ENCODE measurements at regions not wholly inside any gene's neighbourhood (a gene's known extent, or its start where the extent isn't known, plus 50 kb on each side); places are given as distances from the start of the nearest gene placed in this dataset.

DNA sequence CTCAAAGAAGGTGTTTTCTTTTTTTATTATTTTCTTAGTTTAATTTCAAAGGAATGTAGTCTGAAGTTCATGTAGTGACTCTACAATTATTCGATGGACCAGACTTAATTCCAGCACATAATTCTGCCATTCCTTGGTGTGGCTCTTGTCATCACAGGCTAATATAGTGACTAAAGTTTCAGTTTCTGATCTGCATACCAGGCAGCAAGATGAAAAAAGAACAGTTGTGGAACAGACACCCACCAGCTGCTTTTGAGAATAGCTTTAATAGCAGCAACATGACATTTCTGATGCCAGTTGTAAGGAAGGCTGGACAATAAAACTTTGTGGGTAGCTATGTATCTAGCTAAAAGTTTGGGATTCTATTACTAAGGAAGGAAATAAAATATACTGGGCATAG is 676.3 kb upstream of the GRAMD2B start:
- ATAC-seq = no peak
- H3K27ac ChIP-seq (ENCODE audit: low read length) = no peak overlapping the region
- CTCF ChIA-PET = no interaction called here

DNA sequence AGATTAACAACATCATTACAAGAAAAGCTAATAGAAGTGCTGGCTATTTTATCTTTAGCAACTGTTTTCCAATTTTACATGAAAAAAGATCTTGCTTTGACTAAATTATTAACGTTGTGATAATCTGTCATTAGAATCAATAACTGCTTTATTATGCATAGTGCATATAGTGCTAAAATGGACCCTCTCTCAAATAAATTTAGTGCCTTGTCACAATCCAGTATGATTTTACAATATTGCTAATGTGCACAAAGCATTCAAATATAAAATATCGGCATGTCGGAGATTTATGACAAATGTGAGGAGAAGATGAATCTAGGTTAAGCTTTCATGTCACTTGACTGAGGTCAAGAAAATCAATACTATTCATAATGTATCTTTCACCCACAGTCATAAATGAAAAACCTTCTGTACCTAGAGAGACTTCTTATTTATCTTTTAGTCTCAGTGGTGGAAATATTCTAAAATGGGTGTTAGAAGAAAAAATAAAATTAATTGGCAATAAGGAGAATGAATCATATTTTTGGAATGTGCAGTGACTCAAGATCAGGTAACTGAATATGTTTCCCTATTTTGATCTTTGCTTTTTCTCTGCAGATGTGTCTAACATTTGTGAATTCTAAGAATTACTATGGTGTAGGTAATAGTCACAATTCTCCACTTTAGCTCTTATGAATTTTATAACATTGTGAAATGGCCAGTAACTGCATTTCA is 672.9 kb upstream of the GRAMD2B start:
- Histone ChIP-seq H3K79me2 (ENCODE audit: low read length) (no peaks in the 10 kb centered on the region), H2AFZ (ENCODE audit: low read length) (no peak overlapping the region), H3K36me3 (ENCODE audit: low read depth, low read length) (no peaks in the 10 kb centered on the region), H3K9ac (ENCODE audit: low read length) (no peak overlapping the region), H3F3A (ENCODE audit: low read length, unreplicated experiment) (no peaks in the 10 kb centered on the region), H3K9me3 (ENCODE audit: low read length) (no peaks in the 10 kb centered on the region), H3K4me3 (ENCODE audit: low read length) (no peak overlapping the region), H3K27ac (ENCODE audit: low read length) (no peak overlapping the region), H3K9me2 (replicated peaks; ENCODE audit: low read length) (no peaks in the 10 kb centered on the region), H3K4me1 (ENCODE audit: insufficient read depth, low read length) (peaks cover 14% of the 10 kb centered on the region), H4K20me1 (ENCODE audit: low read length) (no peaks in the 10 kb centered on the region), H3K27me3 (ENCODE audit: low read length) (no peaks in the 10 kb centered on the region), H3K4me2 (ENCODE audit: low read length) (0 out of 2 replicates have a peak overlapping the region, but pooled peaks have one; percentile 26)
- peak; percentile 37; the same call in 1 of the 2 replicates for ATAC-seq
- ChIA-PET CTCF (no interaction called here), POLR2A (ENCODE audit: unreplicated experiment) (no interaction called here)
- peak; percentile 34 for DNase-seq
- TF ChIP-seq, protein P1, sequence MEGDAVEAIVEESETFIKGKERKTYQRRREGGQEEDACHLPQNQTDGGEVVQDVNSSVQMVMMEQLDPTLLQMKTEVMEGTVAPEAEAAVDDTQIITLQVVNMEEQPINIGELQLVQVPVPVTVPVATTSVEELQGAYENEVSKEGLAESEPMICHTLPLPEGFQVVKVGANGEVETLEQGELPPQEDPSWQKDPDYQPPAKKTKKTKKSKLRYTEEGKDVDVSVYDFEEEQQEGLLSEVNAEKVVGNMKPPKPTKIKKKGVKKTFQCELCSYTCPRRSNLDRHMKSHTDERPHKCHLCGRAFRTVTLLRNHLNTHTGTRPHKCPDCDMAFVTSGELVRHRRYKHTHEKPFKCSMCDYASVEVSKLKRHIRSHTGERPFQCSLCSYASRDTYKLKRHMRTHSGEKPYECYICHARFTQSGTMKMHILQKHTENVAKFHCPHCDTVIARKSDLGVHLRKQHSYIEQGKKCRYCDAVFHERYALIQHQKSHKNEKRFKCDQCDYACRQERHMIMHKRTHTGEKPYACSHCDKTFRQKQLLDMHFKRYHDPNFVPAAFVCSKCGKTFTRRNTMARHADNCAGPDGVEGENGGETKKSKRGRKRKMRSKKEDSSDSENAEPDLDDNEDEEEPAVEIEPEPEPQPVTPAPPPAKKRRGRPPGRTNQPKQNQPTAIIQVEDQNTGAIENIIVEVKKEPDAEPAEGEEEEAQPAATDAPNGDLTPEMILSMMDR (conservative IDR thresholded peaks at IDR 0.05; ENCODE audit: low read depth, low read length) = no peak
- TF ChIP-seq EZH2phosphoT487 (IDR thresholded peaks at IDR 0.05; ENCODE audit: borderline replicate concordance, low read length) = no peak
- no peak for TF ChIP-seq EZH2 (IDR thresholded peaks at IDR 0.05; ENCODE audit: low read length, unreplicated experiment)
- no TSS peak for BruUV-seq (replicated peaks)
- intact Hi-C loops (cut with micrococcal nuclease) = no loop called here

More for the DNA sequence above, 676.3 kb upstream of the GRAMD2B start:
- Histone ChIP-seq H3K79me2 (ENCODE audit: low read length) (no peaks in the 10 kb centered on the region), H4K20me1 (ENCODE audit: low read length) (no peaks in the 10 kb centered on the region), H3K9me2 (replicated peaks; ENCODE audit: low read length) (no peaks in the 10 kb centered on the region), H3K4me1 (ENCODE audit: insufficient read depth, low read length) (peaks cover 14% of the 10 kb centered on the region), H3K36me3 (ENCODE audit: low read depth, low read length) (no peaks in the 10 kb centered on the region), H3F3A (ENCODE audit: low read length, unreplicated experiment) (no peaks in the 10 kb centered on the region), H3K4me2 (ENCODE audit: low read length) (no peak overlapping the region), H3K9ac (ENCODE audit: low read length) (no peak overlapping the region), H2AFZ (ENCODE audit: low read length) (no peak overlapping the region), H3K4me3 (ENCODE audit: low read length) (no peak overlapping the region), H3K27me3 (ENCODE audit: low read length) (no peaks in the 10 kb centered on the region), H3K9me3 (ENCODE audit: low read length) (no peaks in the 10 kb centered on the region)
- BruUV-seq (replicated peaks) = no TSS peak
- DNase-seq = no peak
- POLR2A ChIA-PET (ENCODE audit: unreplicated experiment) = no interaction called here
- no peak for TF ChIP-seq EZH2 (IDR thresholded peaks at IDR 0.05; ENCODE audit: low read length, unreplicated experiment)
- TF ChIP-seq, protein P1 (conservative IDR thresholded peaks at IDR 0.05; ENCODE audit: low read depth, low read length) = no peak
- TF ChIP-seq EZH2phosphoT487 (IDR thresholded peaks at IDR 0.05; ENCODE audit: borderline replicate concordance, low read length) = no peak
- intact Hi-C loops (cut with micrococcal nuclease) = no loop called here

DNA sequence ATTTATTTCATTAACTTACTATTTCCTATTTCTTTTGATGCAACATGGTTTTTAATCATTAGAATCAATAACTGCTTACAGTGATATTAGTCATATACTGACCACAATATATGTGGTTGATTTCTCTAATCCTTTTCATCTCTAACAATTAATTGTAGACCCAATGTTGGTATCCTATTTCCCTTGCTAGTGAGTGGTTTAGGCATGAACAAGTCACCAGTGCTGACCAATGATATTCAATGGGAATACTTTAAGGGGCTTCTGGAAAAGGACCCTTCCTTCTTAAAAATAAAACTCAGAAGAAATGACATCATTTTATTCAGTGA is 672.4 kb upstream of the GRAMD2B start:
- Histone ChIP-seq H3K9ac (ENCODE audit: low read length) (no peak overlapping the region), H3K27ac (ENCODE audit: low read length) (no peak overlapping the region), H3F3A (ENCODE audit: low read length, unreplicated experiment) (no peaks in the 10 kb centered on the region), H3K36me3 (ENCODE audit: low read depth, low read length) (no peaks in the 10 kb centered on the region), H2AFZ (ENCODE audit: low read length) (no peak overlapping the region), H3K79me2 (ENCODE audit: low read length) (no peaks in the 10 kb centered on the region), H4K20me1 (ENCODE audit: low read length) (no peaks in the 10 kb centered on the region), H3K4me3 (ENCODE audit: low read length) (no peak overlapping the region), H3K4me2 (ENCODE audit: low read length) (0 out of 2 replicates have a peak overlapping the region, but pooled peaks have one; percentile 26), H3K27me3 (ENCODE audit: low read length) (no peaks in the 10 kb centered on the region), H3K4me1 (ENCODE audit: insufficient read depth, low read length) (peaks cover 14% of the 10 kb centered on the region), H3K9me3 (ENCODE audit: low read length) (no peaks in the 10 kb centered on the region), H3K9me2 (replicated peaks; ENCODE audit: low read length) (no peaks in the 10 kb centered on the region)
- ChIA-PET CTCF (no interaction called here), POLR2A (ENCODE audit: unreplicated experiment) (no interaction called here)
- no TSS peak for BruUV-seq (replicated peaks)
- TF ChIP-seq EZH2 (IDR thresholded peaks at IDR 0.05; ENCODE audit: low read length, unreplicated experiment) (no peak), EZH2phosphoT487 (IDR thresholded peaks at IDR 0.05; ENCODE audit: borderline replicate concordance, low read length) (no peak)
- TF ChIP-seq, protein P1 (conservative IDR thresholded peaks at IDR 0.05; ENCODE audit: low read depth, low read length) = no peak
- intact Hi-C loops (cut with micrococcal nuclease) = no loop called here
- peak; percentile 32 for DNase-seq
- peak; percentile 29; the same call in 1 of the 2 replicates for ATAC-seq
